ENCODE measurements at regions not wholly inside any gene's neighbourhood (a gene's known extent, or its start where the extent isn't known, plus 50 kb on each side); places are given as distances from the start of the nearest gene placed in this dataset.

DNA sequence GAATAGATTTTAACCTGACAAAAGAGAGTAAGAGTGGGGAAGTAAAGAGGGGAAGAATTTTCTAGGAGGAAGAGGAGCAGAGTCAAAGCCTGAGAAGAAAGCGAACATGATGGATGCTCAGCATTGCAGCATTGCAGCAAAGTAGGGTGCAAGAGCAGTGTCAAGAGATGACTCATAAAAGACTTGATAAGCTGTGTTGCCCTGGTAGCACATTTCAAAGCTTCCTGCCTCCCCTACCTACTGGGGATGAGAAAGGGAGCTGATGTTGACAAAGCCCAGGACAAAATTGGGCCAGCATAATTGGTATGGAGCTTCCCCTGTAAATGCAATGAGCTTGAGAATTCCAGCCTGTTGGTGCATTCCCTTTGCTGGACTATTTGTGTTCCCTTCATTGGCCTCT, 121.6 kb upstream of the ST8SIA2 start:
- in situ Hi-C loops (cut with HindIII; ENCODE audit: low sequenced_read_pairs), result no loop called here
- TF ChIP-seq, protein P1, sequence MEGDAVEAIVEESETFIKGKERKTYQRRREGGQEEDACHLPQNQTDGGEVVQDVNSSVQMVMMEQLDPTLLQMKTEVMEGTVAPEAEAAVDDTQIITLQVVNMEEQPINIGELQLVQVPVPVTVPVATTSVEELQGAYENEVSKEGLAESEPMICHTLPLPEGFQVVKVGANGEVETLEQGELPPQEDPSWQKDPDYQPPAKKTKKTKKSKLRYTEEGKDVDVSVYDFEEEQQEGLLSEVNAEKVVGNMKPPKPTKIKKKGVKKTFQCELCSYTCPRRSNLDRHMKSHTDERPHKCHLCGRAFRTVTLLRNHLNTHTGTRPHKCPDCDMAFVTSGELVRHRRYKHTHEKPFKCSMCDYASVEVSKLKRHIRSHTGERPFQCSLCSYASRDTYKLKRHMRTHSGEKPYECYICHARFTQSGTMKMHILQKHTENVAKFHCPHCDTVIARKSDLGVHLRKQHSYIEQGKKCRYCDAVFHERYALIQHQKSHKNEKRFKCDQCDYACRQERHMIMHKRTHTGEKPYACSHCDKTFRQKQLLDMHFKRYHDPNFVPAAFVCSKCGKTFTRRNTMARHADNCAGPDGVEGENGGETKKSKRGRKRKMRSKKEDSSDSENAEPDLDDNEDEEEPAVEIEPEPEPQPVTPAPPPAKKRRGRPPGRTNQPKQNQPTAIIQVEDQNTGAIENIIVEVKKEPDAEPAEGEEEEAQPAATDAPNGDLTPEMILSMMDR (IDR thresholded peaks at IDR 0.05; ENCODE audit: low read depth, low read length, missing control alignments), result no peak
- no peak overlapping the region for H3K4me3 ChIP-seq (ENCODE audit: low read depth, low read length)
- DNase-seq (ENCODE audit: low read depth), result no peak

DNA sequence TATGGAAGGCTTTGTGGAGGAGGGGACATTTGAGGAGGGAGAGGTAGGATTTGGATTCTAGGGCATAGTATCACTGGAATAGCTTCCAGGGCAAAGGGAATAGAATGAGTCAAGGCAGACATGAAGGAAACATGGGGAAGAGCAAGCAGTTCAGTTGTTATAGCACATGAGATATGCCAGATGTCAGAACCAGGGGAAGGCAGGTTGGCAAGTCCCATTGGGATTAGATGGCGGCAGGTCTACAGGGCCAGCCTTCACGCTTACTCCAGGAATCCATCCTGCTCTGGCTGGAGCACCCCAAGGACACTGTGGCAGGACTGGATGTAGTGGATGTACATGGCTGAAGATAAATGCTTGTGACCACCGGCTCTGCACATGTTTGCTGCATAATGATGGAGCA, 120.4 kb upstream of the ST8SIA2 start:
- TF ChIP-seq, protein P1 (IDR thresholded peaks at IDR 0.05; ENCODE audit: low read depth, low read length, missing control alignments), result no peak
- no peak overlapping the region for H3K4me3 ChIP-seq (ENCODE audit: low read depth, low read length)
- no peak for DNase-seq (ENCODE audit: low read depth)
- in situ Hi-C loops (cut with HindIII; ENCODE audit: low sequenced_read_pairs), result no loop called here

DNA sequence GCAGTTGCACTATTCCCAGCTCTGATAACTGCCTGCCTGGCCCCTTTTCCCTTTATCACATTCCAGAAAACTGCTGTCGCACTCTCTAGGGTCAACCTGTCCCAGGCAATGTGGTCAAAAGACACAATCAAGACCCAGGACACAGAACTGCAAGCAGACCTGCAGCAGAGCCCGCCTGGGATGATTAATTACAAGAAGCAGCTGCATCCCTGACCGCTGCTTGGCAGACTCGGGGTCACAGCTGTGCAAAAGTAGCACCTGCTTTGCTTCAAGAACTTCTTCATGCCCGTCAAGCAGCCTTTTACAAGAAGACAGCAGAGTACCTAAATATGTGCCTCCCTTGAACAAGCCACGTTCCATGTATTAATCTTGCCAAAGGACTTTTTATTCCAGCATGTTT, 120.0 kb upstream of the ST8SIA2 start:
- in situ Hi-C loops (cut with HindIII; ENCODE audit: low sequenced_read_pairs), result no loop called here
- DNase-seq (ENCODE audit: low read depth), result no peak
- TF ChIP-seq, protein P1 (IDR thresholded peaks at IDR 0.05; ENCODE audit: low read depth, low read length, missing control alignments), result no peak

DNA sequence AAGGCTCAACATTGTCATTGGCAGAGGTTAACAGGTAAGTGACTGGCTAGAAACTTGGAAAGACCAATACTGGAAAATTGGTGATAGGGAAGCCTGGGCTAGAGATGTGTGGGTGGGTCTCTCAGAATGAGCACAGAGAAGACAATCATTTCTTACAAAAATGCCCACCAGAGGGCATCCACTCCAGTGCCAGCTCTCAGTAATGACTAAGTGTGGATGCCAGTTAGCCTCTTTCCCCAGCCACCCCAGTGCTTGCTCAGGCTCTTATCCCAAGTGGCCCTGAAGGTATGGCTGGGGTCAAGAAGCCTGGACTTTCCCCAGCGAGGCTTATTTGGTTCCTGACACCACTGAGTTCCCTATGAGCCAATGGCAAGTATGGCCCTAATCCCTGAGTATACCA, 115.9 kb upstream of the ST8SIA2 start:
- in situ Hi-C loops (cut with HindIII; ENCODE audit: low sequenced_read_pairs), result no loop called here
- H3K4me3 ChIP-seq (ENCODE audit: low read depth, low read length), result no peak overlapping the region
- DNase-seq (ENCODE audit: low read depth), result peak; percentile 2
- TF ChIP-seq, protein P1 (IDR thresholded peaks at IDR 0.05; ENCODE audit: low read depth, low read length, missing control alignments), result peak; percentile 43

More for the DNA sequence above, 120.0 kb upstream of the ST8SIA2 start:
- no peak overlapping the region for H3K4me3 ChIP-seq (ENCODE audit: low read depth, low read length)

DNA sequence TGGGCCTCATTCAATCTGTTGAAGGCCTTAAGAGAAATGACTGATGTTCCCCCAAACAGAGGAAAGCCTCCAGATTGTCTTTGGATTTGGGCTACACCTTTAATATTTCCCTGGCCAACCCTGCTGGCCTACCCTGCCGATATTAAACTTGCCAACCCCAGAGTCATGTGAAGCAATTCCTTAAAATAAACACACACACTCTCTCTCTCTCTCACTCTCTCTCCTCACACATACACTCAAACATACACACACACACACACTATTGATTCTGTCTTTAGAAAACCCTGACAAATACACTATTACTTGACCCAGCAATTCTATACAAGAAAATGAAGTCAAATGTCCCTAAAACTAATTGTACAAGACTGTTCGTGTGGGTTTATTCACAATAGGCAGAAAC, 109.9 kb upstream of the ST8SIA2 start:
- H3K4me3 ChIP-seq (ENCODE audit: low read depth, low read length), result no peak overlapping the region
- DNase-seq (ENCODE audit: low read depth), result no peak
- TF ChIP-seq, protein P1 (IDR thresholded peaks at IDR 0.05; ENCODE audit: low read depth, low read length, missing control alignments), result no peak
- in situ Hi-C loops (cut with HindIII; ENCODE audit: low sequenced_read_pairs), result no loop called here

DNA sequence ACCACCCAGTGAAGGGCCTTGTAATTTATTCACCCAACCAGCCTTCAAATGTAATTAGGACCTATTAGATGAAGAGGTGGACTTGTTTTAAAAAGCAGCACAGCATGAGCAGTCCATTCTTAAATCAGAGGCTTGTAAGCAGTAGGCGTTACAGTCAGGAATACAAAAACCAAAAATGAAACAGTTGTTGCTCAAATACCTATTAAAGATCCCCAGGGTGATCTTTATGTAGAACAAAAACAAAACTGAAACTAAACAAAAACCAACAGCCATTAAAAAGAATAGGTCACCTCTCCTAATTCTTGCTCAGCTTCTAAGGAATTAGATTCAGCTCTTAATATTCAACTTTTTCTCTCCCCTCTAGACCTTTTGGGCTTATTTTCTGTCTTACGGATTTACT, 104.9 kb upstream of the ST8SIA2 start:
- no peak for DNase-seq (ENCODE audit: low read depth)
- TF ChIP-seq, protein P1 (IDR thresholded peaks at IDR 0.05; ENCODE audit: low read depth, low read length, missing control alignments), result no peak
- no peak overlapping the region for H3K4me3 ChIP-seq (ENCODE audit: low read depth, low read length)
- in situ Hi-C loops (cut with HindIII; ENCODE audit: low sequenced_read_pairs), result no loop called here

DNA sequence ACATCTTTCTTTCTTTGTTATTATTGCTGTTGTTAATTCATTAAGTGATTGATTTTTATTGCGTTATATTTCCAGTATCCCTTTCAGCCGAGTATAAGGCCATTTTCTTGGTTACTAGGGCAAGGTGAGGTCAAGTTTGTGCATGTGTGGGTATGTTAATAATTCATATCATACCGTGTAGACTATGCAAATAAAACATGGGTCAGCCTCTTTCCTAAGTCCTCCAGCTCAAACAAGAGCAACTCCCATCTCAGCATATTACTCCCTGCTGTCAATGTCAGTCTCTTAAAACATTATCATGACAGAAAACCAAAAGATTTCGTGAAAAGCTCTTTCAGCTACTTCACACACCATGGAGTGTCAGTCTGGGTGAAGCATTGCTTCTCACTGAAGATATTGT, 103.9 kb upstream of the ST8SIA2 start:
- no peak overlapping the region for H3K4me3 ChIP-seq (ENCODE audit: low read depth, low read length)
- DNase-seq (ENCODE audit: low read depth), result no peak
- in situ Hi-C loops (cut with HindIII; ENCODE audit: low sequenced_read_pairs), result no loop called here
- TF ChIP-seq, protein P1 (IDR thresholded peaks at IDR 0.05; ENCODE audit: low read depth, low read length, missing control alignments), result no peak

All from astrocyte of the cerebellum (primary cell).